HepG2 (cell line): ENCODE measurements at regions not wholly inside any gene's neighbourhood (a gene's known extent, or its start where the extent isn't known, plus 50 kb on each side); places are given as distances from the start of the nearest gene placed in this dataset.

Source experiments
- ATAC-seq: fragments of 200-7000 bp; cut with Tn5 transposase; 3 replicates; pipeline ENCODE4 v1.9.1; 2020; ENCODE audit warnings: mild to moderate bottlenecking, moderate library complexity
- BruUV-seq: library from RNA; stranded (reverse); fragments of 400-500 nt; replicated peaks from 2 replicates; lab custom pipeline; 2021; lab: Mats Ljungman, UMichigan
- CTCF ChIA-PET: fragments of 300-600 bp; formaldehyde crosslinking; extraction: SDS; loops from one replicate; lab custom pipeline; 2021; ENCODE audit warnings: low total read pairs, inconsistent platforms, low intra/inter-chr PET ratio; lab: Yijun Ruan, JAX
- POLR2A ChIA-PET: fragments of 350-600 bp; sonication (Branson Sonifier 250); formaldehyde crosslinking; loops from one replicate; lab custom pipeline; 2020; ENCODE audit warnings: antibody characterized with exemption, inconsistent platforms; lab: Yijun Ruan, JAX
- DNase-seq: peaks from one replicate; pipeline ENCODE4 v3.0.0-alpha.2; 2015; ENCODE audit warnings: low spot score
- FAIRE-seq: peaks from 3 replicates; lab custom pipeline; 2011; peaks lifted over from hg19 to GRCh38; lab: Jason Lieb, UNC
- H2AFZ ChIP-seq: one replicate; pipeline ENCODE4 v1.6.1; 2011; ENCODE audit warnings: low read length, inconsistent platforms
- H3K27ac ChIP-seq: fragments of 300-600 bp; 3 replicates; pipeline ENCODE4 v1.8.0; 2011; ENCODE audit warnings: mixed run types, mild to moderate bottlenecking, mixed read lengths, low read length, inconsistent platforms; ENCODE audit not compliant: insufficient read depth; ENCODE audit errors: extremely low read length
- H3K27me3 ChIP-seq, 2 experiments: fragments of 200-600 bp in 1 of 2; 2 replicates in 1 of 2; 3 replicates in 1 of 2; pipeline versions ENCODE4 v1.6.0 to v1.8.0; 2011; ENCODE audit warnings: low read length in 2 of 2, mild to moderate bottlenecking in 2 of 2, moderate library complexity in 2 of 2, inconsistent platforms in 1 of 2; ENCODE audit not compliant: insufficient read depth in 2 of 2, control insufficient read depth in 1 of 2
- H3K36me3 ChIP-seq, 2 experiments: fragments of 200-600 bp in 1 of 2; replicated peaks in 1 of 2; 2 replicates in 1 of 2; 3 replicates in 1 of 2; pipeline versions ENCODE4 v1.5.1 to v1.8.0; 2011; ENCODE audit warnings: low read length in 2 of 2, inconsistent platforms in 1 of 2; ENCODE audit not compliant: insufficient read depth in 2 of 2, control insufficient read depth in 1 of 2
- H3K4me1 ChIP-seq: 2 replicates; pipeline ENCODE4 v1.5.1; 2012; ENCODE audit warnings: low read length, inconsistent platforms; ENCODE audit not compliant: insufficient read depth
- H3K4me2 ChIP-seq: 2 replicates; pipeline ENCODE4 v1.6.0; 2011; ENCODE audit warnings: low read depth, low read length, inconsistent platforms
- H3K4me3 ChIP-seq, 3 experiments: fragments of 200-600 bp in 1 of 3; sonication (generic), shearing (Covaris generic) in 1 of 3; replicated peaks in 1 of 3; 2 replicates each; pipeline ENCODE4 v1.5.1; 2011 to 2016; ENCODE audit warnings: low read length in 3 of 3, inconsistent platforms in 2 of 3, low read depth in 2 of 3, mild to moderate bottlenecking in 2 of 3, control low read depth in 1 of 3, mixed read lengths in 1 of 3; ENCODE audit not compliant: insufficient read depth in 1 of 3
- H3K79me2 ChIP-seq: one replicate; pipeline ENCODE4 v1.6.1; 2011; ENCODE audit warnings: low read length, inconsistent platforms; ENCODE audit not compliant: insufficient read depth
- H3K9ac ChIP-seq: 2 replicates; pipeline ENCODE4 v1.6.0; 2011; ENCODE audit warnings: mild to moderate bottlenecking, low read depth, low read length, inconsistent platforms; ENCODE audit not compliant: insufficient read depth
- H3K9me3 ChIP-seq: 2 replicates; pipeline ENCODE4 v1.5.1; 2012; ENCODE audit warnings: mild to moderate bottlenecking, low read length
- H4K20me1 ChIP-seq: 2 replicates; pipeline ENCODE4 v1.6.0; 2011; ENCODE audit warnings: inconsistent platforms, mild to moderate bottlenecking, low read length, moderate library complexity; ENCODE audit not compliant: insufficient read depth
- ARHGAP35 ChIP-seq: sonication (generic); formaldehyde crosslinking; IDR thresholded peaks from 2 replicates; pipeline ENCODE4 v1.9.0; 2022; ENCODE audit warnings: mild to moderate bottlenecking, inconsistent platforms, moderate library complexity, missing genetic modification reagents, borderline replicate concordance
- ERF ChIP-seq: IDR thresholded peaks from 2 replicates; pipeline ENCODE4 v1.6.1; 2018; ENCODE audit warnings: missing biosample characterization, missing genetic modification reagents
- JUND ChIP-seq: sonication (generic); formaldehyde crosslinking; IDR thresholded peaks from 2 replicates; pipeline ENCODE4 v1.8.0; 2022; ENCODE audit warnings: mild to moderate bottlenecking, missing genetic modification reagents
- NFIC ChIP-seq: IDR thresholded peaks from 2 replicates; pipeline ENCODE4 v1.6.1; 2012; ENCODE audit warnings: mild to moderate bottlenecking, low read length, inconsistent platforms
- POLR2A ChIP-seq, 2 experiments: IDR thresholded peaks; 2 replicates each; pipeline ENCODE4 v1.6.1; 2011; ENCODE audit warnings: low read depth in 2 of 2, low read length in 2 of 2, mild to moderate bottlenecking in 1 of 2, moderate library complexity in 1 of 2; ENCODE audit not compliant: insufficient read depth in 1 of 2
- RBFOX2 ChIP-seq: fragments of 200-400 bp; formaldehyde crosslinking; IDR thresholded peaks from 2 replicates; pipeline ENCODE4 v1.6.1; 2017; ENCODE audit warnings: low read depth, mild to moderate bottlenecking, low read length
- RFXANK ChIP-seq: IDR thresholded peaks from 2 replicates; pipeline ENCODE4 v1.6.1; 2016
- TEAD2 ChIP-seq: sonication (generic); formaldehyde crosslinking; IDR thresholded peaks from 2 replicates; pipeline ENCODE4 v1.9.0; 2021; ENCODE audit warnings: missing genetic modification reagents
- ZFP1 ChIP-seq: IDR thresholded peaks from 2 replicates; pipeline ENCODE4 v1.6.1; 2016
- ZNF558 ChIP-seq: sonication (generic); formaldehyde crosslinking; IDR thresholded peaks from 2 replicates; pipeline ENCODE4 v1.9.0; 2022; ENCODE audit warnings: mild to moderate bottlenecking, missing genetic modification reagents, borderline replicate concordance
- ZNF563 ChIP-seq: sonication (generic); formaldehyde crosslinking; IDR thresholded peaks from 2 replicates; pipeline ENCODE4 v1.8.0; 2022; ENCODE audit warnings: mild to moderate bottlenecking, moderate library complexity, missing genetic modification reagents
- ZNF670 ChIP-seq: sonication (generic); formaldehyde crosslinking; IDR thresholded peaks from 2 replicates; pipeline ENCODE4 v1.8.0; 2022; ENCODE audit warnings: mild to moderate bottlenecking, missing genetic modification reagents, borderline replicate concordance
- WGBS: methylation state at CpG from one replicate; pipeline ENCODE4 v1.1.6; 2017; ENCODE audit warnings: low lambda C conversion rate; 5-methylcytosine and 5-hydroxymethylcytosine counted together
- in situ Hi-C: cut with HindIII; loops from 2 replicates; pipeline ENCODE4 v1.10.0; 2017; ENCODE audit warnings: low pct_unique_long_range_greater_than_20kb; ENCODE audit not compliant: extremely low pct_ligation_motif_present
- intact Hi-C: fragments of 100-400 bp; cut with micrococcal nuclease; formaldehyde crosslinking; loops from one replicate; pipeline ENCODE4 v1.10.0; 2022; ENCODE audit not compliant: unreplicated experiment
- TF ChIP-seq, protein P1 (sequence below): sonication (generic); formaldehyde crosslinking; IDR thresholded peaks from 2 replicates; pipeline ENCODE4 v1.8.1; 2022; ENCODE audit warnings: low read depth, mild to moderate bottlenecking, missing genetic modification reagents
- TF ChIP-seq, protein P2 (sequence below): sonication (generic); formaldehyde crosslinking; IDR thresholded peaks from 2 replicates; pipeline ENCODE4 v1.4.0; 2020; ENCODE audit warnings: mild to moderate bottlenecking, missing genetic modification reagents

DNA sequence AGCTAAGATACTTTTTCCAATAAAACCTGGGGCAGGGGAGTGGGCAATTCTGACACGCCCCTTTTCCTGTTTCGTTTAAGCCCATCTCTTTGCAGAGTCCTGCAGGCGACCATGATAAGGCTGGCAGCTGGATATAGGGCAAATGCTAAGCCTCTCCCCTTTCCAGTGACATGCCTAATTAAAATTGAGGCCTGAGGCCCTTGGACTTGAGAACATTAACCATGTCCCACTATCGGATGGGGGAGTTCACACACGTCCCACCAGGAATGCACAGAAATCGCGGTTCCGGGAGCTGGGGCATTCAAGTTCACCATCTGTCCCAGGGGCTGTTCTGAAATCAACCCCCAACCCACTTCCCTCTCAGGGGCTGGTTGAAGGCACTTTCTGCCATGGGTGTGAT is 109.2 kb upstream of the FOXF1 start:
- ChIA-PET POLR2A (no interaction called here), CTCF (no interaction called here)
- Histone ChIP-seq H3K27me3 (peaks cover 2 to 46% of the 10 kb centered on the region in 2 experiments), H3K36me3 (no peaks in the 10 kb centered on the region), H3K9ac (no peak overlapping the region), H3K79me2 (no peaks in the 10 kb centered on the region), H3K4me3 (no peak overlapping the region), H3K4me1 (no peaks in the 10 kb centered on the region), H3K4me2 (no peak overlapping the region), H3K9me3 (no peaks in the 10 kb centered on the region), H2AFZ (no peak overlapping the region), H4K20me1 (no peaks in the 10 kb centered on the region), H3K27ac (no peak overlapping the region)
- DNase-seq (no peak), ATAC-seq (no peak), FAIRE-seq (no peak)
- 20% methylated on average over 8 of the region's 8 CpGs for WGBS
- in situ Hi-C loops (no loop called here), intact Hi-C loops (no loop called here)
- no peak for TF ChIP-seq JUND (CRISPR knock-in tag)
- TF ChIP-seq ZFP1 (CRISPR knock-in tag), result no peak
- TF ChIP-seq ZNF670 (CRISPR knock-in tag), result no peak
- no peak for TF ChIP-seq ARHGAP35
- no peak for TF ChIP-seq POLR2A (IDR thresholded peaks at IDR 0.05; ENCODE audit: insufficient read depth in 1 of 2, low read depth in 2 of 2, low read length in 2 of 2)
- no peak for TF ChIP-seq RBFOX2
- TF ChIP-seq ZNF563, result no peak
- BruUV-seq, result no TSS peak

DNA sequence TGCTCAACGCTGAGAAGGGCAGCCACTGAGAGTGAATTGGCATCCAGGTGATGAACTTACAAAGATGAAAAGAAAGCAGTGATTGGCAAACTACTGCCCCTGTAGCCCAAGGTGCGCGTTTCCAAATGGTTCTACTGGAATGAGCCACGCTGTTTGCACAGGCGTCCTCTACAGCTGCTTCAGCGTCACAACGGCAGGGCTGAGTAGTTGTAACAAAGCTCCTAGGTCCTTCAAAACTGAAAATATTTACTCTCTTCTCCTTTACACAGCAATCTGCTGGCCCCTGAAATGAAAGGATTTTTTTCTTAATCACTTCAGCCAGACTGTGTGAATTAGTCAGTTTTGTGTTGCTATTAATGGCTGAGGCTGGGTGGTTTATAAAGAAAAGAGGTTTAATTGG is 107.2 kb upstream of the FOXF1 start:
- H3K9me3 ChIP-seq, result no peaks in the 10 kb centered on the region
- in situ Hi-C loops, result no loop called here
- FAIRE-seq (no peak), DNase-seq (no peak), ATAC-seq (no peak)
- whole genome bisulfite sequencing, result 13% methylated on average over 7 of the region's 7 CpGs
- no peak overlapping the region for H3K27ac ChIP-seq
- BruUV-seq, result no TSS peak
- ChIA-PET CTCF (no interaction called here), POLR2A (no interaction called here)
- no peak overlapping the region for H3K4me3 ChIP-seq
- intact Hi-C loops, result no loop called here
- H4K20me1 ChIP-seq, result no peaks in the 10 kb centered on the region
- no peak overlapping the region for H3K9ac ChIP-seq
- H3K36me3 ChIP-seq, result no peaks in the 10 kb centered on the region
- H2AFZ ChIP-seq, result no peak overlapping the region
- H3K4me1 ChIP-seq, result no peaks in the 10 kb centered on the region
- peaks cover 3 to 52% of the 10 kb centered on the region in 2 experiments for H3K27me3 ChIP-seq
- H3K4me2 ChIP-seq, result no peak overlapping the region
- H3K79me2 ChIP-seq, result no peaks in the 10 kb centered on the region
- TF ChIP-seq ERF (CRISPR knock-in tag) (no peak), ZNF558 (CRISPR knock-in tag) (no peak), NFIC (no peak), TEAD2 (CRISPR knock-in tag) (no peak), RFXANK (CRISPR knock-in tag) (no peak)
- TF ChIP-seq, protein P1, sequence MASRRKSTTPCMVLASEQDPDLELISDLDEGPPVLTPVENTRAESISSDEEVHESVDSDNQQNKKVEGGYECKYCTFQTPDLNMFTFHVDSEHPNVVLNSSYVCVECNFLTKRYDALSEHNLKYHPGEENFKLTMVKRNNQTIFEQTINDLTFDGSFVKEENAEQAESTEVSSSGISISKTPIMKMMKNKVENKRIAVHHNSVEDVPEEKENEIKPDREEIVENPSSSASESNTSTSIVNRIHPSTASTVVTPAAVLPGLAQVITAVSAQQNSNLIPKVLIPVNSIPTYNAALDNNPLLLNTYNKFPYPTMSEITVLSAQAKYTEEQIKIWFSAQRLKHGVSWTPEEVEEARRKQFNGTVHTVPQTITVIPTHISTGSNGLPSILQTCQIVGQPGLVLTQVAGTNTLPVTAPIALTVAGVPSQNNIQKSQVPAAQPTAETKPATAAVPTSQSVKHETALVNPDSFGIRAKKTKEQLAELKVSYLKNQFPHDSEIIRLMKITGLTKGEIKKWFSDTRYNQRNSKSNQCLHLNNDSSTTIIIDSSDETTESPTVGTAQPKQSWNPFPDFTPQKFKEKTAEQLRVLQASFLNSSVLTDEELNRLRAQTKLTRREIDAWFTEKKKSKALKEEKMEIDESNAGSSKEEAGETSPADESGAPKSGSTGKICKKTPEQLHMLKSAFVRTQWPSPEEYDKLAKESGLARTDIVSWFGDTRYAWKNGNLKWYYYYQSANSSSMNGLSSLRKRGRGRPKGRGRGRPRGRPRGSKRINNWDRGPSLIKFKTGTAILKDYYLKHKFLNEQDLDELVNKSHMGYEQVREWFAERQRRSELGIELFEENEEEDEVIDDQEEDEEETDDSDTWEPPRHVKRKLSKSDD (CRISPR knock-in tag), result no peak
- TF ChIP-seq, protein P2, sequence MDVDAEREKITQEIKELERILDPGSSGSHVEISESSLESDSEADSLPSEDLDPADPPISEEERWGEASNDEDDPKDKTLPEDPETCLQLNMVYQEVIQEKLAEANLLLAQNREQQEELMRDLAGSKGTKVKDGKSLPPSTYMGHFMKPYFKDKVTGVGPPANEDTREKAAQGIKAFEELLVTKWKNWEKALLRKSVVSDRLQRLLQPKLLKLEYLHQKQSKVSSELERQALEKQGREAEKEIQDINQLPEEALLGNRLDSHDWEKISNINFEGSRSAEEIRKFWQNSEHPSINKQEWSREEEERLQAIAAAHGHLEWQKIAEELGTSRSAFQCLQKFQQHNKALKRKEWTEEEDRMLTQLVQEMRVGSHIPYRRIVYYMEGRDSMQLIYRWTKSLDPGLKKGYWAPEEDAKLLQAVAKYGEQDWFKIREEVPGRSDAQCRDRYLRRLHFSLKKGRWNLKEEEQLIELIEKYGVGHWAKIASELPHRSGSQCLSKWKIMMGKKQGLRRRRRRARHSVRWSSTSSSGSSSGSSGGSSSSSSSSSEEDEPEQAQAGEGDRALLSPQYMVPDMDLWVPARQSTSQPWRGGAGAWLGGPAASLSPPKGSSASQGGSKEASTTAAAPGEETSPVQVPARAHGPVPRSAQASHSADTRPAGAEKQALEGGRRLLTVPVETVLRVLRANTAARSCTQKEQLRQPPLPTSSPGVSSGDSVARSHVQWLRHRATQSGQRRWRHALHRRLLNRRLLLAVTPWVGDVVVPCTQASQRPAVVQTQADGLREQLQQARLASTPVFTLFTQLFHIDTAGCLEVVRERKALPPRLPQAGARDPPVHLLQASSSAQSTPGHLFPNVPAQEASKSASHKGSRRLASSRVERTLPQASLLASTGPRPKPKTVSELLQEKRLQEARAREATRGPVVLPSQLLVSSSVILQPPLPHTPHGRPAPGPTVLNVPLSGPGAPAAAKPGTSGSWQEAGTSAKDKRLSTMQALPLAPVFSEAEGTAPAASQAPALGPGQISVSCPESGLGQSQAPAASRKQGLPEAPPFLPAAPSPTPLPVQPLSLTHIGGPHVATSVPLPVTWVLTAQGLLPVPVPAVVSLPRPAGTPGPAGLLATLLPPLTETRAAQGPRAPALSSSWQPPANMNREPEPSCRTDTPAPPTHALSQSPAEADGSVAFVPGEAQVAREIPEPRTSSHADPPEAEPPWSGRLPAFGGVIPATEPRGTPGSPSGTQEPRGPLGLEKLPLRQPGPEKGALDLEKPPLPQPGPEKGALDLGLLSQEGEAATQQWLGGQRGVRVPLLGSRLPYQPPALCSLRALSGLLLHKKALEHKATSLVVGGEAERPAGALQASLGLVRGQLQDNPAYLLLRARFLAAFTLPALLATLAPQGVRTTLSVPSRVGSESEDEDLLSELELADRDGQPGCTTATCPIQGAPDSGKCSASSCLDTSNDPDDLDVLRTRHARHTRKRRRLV (CRISPR knock-in tag), result no peak
